HUDEP-2 (cell line): ENCODE measurements at regions not wholly inside any gene's neighbourhood (a gene's known extent, or its start where the extent isn't known, plus 50 kb on each side); places are given as distances from the start of the nearest gene placed in this dataset.

Source experiments
- DNase-seq, 76 experiments: peaks; one replicate each; lab custom pipeline; 2025; ENCODE audit not compliant: unreplicated experiment in 76 of 76; lab: John Stamatoyannopoulos, UW

DNA sequence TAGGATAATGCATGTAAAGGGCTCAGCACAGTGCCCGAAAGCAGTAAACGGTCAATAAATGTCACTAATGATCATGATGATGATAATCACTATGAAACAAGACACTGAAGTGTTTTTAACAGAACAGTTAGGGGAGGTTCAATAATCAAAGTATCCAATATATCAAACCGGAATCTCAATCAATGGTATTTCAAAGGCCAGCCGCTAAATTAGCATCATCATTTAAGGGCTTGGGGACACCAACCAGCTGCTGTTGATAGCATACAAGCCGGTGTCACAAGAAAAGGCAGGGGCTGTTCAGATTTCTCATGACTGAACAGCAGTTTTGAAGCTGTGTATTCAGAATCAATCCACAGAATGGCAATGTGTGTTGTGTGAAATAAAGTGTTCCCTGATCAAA, 316.0 kb upstream of the NPVF start:
- DNase-seq, result no peak

DNA sequence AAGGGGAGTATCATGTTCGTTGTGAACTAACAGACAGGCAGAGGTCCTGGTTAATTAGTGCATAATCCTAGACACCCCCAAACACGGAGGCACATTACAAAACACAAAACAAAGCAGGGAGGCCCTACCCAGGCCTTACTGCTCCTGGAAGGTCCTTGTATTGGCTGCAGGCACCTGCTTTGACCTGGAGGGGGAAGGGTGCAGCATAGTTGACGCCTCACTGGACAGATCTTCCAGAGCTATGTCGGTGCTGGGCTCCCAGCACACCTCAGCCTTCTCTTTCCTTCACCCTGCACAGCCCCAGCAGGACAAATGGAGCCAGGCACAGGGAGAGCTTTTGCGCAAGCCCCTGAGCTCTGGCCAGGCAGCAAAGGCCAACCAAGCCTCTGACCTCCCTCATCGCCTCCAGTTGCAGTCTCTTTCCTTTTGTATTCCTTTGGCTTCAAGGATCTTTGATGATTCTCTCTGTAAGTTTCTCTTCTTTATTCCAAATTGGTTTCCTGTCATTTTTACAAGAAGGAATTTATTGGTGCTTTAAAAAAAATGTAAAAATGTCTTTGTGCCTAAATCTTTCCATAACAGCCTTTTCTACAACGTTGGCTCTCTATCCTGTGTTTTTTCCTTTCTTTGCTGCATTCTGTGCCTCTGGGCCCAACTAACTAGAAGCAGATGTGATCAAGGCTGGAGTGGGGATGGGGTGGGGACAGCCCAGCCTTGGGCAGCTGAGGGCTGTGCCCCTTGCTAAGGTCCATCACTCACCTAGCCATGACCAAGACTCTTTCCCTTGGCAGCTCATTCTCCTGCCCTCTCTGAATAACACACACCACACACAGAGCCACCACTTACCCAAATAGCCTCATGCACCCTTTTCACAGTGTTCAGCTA, 317.1 kb upstream of the NPVF start:
- DNase-seq, result no peak

DNA sequence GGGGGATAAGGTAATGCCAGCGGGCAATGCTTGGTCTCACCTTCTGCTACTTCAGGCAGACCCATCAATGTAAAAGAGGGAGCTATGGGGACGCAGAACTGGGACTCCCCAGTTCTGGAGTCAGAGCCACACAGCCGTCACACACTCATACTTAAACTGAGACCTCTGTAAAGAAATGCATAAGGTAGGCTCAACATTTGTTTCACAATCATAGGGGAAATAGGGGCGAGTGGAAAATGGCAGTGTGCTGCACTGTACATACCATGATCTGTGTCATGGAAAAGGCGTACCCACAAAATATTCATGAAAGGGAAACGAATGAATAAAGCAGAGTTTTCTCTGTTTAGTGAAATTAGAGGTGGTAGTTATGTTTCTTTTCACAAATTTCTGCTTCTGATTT, 318.0 kb upstream of the NPVF start:
- DNase-seq, result no peak

DNA sequence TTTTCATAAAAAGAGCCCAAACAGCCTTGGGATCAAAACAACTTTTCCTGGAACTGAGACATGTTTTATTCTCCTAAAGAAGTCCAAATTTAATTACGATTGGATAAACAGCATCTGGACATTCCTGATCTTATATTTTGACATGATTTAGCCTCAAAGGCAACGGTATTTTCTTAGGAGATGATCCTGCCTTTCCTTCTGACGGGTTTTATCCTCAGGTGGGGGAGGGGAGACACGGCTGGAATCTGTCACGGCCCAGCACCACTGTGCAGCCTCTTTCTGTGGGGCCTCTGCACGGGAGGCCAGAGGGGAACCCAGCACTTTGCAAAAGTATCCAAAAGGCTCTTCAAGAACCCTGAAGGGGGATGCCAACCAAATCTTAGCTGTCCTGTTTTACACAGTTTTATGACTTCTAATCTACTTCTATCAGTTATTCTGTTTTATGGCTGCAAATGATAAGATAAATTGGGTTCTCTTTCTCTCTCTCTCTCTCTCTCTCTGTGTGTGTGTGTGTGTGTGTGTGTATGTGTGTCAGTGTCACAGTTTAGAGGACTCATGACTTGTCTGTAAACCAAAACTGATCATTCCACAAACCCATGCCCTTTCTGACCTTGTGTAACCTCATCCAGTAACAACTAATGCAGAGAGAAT, 321.1 kb upstream of the NPVF start:
- no peak for DNase-seq

DNA sequence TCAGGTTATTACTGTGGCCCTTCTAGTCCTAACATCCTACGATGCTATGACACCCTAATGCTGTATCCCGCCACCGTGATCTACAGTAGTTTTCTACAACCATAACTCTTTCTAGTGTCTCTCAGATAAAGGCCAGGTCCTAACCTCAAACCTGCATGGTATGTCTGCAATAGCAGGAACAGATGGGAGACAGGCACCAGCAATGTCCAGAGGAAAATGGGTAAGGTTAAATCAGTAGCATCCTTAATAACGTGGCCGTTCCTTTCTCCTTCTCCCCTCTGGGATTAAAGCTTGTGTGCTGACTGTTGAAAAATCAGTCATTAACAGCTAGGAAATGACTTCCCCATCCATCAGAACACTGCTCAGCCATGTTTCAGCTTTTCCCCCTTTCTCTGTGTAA, 321.9 kb upstream of the NPVF start:
- no peak for DNase-seq

DNA sequence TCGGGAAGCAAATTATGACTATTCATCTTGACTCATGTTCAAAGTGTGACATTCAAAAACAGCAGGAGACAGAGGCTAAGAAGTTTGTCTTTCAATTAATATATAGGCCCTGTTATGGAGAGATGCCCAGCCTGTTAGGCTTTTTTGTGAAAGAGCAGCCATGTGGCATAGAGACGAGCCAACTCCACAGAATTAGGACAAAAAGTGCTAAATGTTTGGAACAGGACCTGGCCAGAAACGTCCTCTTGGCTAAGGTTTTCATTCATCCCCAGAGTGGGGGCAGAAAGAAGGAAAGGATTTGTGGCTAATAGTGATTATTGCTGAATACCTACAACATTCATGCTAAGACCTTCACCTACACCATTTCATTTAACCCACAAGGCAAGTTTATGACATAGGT, 324.7 kb upstream of the NPVF start:
- no peak for DNase-seq

DNA sequence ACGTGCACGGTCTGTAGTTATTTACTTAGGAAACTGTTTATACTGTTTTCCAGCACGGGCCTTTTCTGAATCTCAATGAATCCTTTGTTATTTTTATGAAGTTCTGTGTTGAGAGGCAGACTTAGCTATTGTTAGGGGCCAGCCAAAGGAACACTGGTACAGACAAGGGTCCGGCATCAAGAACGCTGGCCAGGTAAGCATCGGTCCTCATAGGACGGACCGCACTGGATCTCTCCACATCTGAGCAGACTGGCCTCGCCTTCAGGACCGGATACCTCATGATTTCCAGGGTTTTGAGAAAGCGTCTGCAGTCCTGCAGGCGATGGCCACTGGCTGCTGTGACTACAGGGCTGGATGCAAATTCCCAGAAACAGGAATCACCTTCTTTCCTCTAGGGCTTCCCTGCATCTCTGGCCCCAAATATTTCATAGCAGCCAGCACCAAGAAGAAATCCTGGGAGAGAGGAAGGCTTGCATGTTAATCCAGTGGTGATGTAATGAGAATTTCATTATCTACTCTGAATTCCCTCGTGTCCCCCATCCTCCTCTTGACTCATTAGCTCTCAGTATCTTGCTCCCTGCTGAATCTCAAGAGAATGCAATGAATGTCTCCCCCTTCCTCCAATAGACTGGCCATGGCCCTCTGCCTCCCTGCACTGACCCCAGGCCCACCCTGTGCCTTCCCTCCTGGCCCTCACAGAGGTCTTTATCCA, 325.4 kb upstream of the NPVF start:
- no peak for DNase-seq

DNA sequence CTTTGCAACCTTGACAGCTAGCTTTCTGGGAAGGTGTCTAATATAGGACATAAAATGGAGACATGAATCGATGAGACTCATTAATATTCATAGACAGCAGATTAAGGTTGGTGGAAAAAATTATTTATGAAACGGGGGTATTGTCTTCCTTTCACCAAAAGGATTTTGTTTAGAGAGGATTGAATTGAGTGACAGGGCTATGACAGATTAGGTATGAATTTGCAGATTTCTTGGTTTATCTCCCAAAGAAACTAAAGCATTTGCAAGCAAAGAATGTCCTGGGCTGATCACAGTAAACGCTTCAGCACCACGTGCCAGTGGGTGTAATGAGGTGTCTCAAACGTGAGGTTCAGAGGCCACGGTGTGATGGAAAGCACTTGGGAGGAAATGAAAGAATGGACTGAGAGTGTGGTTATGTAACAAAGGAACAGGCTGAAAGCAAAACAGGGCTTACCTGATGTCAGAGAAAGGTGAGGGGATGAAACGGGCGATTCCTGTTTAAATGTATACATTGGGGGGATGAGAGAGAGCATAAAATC, 329.2 kb upstream of the NPVF start:
- no peak for DNase-seq

DNA sequence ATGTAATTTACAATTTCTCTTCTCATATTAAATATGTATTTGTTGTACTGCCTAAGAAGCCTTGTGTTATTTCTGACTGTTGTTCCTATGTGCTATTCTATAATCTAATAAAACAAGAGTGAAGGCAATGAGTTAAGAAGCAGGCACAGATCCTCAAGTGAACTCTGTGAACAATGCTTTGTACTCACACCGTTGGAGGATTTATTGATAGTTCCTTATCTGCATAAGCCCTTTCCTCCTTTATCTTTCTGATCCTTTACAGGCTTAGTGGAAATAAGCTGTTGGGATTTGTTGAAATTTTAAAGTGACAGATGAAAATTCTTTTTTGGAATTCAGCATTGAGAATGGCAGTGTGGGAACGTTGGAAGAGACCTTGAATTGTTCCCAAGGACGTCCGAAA, 329.6 kb upstream of the NPVF start:
- DNase-seq, result no peak

DNA sequence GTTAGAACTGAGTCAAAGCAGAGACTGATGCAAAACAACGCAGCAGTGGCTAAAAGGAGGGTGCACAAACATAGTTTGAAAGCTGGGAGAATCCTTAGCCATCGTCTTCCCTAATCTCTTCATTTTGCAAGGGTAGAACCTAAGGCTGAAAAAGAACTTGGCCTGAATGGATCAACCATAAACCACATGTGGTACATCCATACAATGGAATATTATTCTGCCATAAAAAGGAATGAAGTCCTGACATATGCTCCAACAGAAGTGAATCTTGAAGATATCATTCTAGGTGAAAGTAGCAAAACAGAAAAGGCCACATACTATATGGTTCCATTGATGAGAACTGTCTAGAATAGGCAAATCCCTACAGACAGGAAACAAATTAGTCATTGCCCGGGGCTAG, 330.3 kb upstream of the NPVF start:
- DNase-seq, result no peak

DNA sequence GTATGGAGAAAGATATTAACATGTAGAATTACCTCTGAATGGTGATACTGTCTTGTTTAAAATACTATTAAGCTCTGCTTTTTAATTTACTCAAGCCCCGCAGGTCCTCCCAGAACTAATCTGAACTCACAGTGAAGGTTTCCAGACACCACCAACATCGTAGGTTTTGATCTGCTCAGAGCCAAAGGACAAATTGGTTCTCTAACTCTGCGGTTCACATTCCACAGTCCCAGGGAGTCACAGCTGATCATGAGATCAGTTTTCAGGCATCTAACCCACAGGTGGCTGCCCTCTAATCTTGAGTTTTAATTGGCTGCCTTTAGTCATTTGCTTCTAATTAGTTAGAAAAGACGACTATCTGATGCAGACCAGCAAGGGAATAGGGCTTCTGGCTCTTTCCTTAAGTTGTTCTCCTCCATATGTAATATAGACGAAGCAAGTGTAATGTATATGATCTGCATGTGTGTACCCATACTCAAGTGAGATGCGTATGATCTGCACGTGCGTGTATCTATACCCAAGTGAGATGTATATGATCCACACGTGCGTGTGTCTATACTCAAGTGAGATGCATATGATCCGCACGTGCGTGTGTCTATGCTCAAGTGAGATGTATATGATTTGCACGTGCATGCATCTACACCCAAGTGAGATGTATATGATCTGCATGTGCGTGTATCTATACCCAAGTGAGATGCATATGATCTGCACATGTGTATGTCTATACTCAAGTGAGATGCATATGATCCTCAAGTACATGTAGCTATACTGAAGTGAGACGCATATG, 331.5 kb upstream of the NPVF start:
- no peak for DNase-seq

DNA sequence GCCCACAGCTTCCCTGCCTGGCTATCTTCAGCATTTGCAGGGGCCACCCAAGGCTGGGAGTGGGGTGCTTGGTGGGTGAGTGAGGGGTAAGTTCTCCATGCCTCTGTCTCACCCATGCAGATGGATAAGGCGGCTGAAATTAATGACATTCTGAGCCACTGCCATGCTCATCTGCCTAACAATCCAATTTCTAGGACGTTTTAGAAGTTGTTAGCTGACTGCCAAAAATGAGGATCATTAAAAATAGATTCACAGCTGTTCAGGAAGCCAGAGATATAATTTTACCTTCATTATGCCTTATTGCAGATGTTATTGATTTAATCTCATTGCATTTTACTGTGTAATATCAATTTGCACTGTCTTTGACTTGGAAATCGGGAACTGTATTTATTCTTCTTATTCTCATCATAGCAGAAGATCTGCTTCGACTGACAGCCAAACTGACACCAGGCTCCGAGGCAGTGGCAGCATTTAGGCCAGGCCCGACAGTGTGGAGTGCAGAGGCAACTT, 334.4 kb upstream of the NPVF start:
- no peak for DNase-seq

DNA sequence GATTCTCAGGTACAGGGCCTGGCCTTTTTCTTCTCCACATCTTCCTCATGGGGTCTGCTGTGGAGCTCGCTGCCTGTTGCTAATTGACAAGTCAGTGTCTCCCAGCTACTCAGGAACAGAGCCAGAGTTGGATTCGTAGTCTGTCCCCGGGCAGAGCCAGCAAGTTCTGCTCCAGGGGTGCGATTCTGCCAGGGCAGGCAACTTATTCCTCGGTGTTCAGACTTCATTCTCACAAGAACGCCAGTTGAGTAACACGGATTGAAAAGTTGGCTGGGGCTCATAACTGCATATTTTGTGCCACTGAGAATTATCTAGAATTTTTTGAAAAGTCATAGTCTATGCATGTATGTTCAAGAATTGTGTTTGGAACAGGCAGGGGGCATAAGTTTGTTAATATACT, 336.7 kb upstream of the NPVF start:
- DNase-seq, result no peak

DNA sequence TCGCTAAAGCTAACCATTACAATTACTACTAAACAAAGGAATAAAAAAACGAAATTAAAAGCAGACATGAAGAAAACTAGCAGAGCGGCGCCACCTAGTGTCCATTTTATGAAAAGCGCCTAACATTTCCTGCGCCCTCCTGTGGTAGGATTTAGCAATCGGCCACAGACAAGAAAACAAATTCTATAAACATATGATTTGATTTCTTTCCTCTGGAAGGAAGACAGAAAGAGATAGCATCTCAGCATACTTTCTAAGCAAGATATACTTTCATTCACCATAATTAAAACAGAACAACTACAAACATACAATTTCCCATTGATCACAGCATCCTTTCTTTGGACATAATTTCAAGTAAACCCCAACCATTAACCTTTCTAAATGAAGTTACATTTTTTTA, 337.7 kb upstream of the NPVF start:
- DNase-seq, result peak in 53 of 76 experiments; percentile 1 to 59 (median 31)

DNA sequence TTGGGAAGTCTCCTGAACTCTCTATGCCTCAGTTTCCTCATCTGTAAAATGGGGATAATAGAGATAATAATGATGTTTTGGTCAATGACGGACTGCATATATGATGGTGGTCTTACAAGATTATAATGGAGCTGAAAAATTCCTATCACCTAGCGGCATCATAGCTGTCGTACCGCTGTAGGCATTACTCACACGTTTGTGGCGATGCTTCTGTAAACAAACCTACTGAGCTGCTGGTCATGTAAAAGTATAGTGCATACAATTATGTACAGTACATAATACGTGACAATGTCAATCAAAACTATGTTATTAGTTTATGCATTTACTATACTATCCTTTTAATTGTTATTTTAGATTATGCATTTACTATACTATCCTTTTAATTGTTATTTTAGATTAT, 339.1 kb upstream of the NPVF start:
- DNase-seq, result no peak

DNA sequence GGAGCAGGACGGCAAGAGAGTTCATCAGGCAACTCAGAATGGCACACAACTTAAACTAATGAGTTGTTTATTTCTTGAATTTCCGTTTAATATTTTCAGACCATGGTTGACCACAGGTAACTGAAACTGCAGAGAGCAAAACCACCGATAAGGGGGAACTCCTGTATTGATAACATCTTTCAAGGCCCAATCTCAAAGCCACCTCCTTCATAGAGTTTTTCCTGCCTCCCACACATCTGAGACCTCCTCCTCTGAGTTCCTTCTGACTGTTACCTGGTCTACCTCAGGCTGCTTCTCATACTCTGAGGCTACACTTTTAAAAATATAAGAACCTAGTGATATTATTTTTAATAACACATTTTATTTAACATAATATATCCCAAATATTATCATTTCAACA, 341.5 kb upstream of the NPVF start:
- DNase-seq, result no peak

DNA sequence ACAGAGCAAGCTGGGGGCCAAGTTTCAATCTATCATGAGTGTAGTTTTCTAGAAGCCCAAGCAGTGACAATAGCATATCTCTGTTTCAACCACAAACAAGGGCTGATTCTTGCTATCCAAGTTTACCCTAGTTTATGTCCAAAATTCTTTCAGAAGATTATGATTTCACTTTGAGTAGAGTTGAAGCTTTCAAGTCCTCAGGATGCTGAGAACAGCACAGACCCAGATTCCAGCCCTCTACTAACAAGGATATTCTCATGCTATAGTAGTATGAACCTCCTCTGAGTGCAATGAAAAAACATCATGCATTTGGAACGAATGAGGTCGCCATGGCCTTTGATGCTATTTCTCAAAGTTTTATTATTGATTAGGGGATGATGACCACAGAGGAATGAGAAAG, 344.1 kb upstream of the NPVF start:
- no peak for DNase-seq

DNA sequence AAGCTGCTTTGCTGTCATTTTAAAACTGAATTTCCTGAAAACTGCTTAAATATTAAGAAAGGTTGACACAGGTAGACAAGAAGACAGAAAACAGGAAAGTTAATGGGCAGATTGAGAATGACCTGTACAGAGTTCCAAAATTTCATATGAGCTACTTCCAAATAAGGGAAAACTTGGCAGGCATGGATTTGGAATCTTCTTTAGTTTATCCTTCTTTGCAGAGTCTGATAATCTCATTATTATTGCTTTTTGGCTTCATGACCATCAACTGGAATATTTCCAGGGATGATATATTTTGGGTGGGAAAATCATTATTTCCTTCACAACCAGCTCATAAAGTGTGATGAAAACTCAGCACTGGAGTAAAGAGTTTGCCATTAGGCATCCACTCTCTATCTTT, 346.5 kb upstream of the NPVF start:
- DNase-seq, result no peak

DNA sequence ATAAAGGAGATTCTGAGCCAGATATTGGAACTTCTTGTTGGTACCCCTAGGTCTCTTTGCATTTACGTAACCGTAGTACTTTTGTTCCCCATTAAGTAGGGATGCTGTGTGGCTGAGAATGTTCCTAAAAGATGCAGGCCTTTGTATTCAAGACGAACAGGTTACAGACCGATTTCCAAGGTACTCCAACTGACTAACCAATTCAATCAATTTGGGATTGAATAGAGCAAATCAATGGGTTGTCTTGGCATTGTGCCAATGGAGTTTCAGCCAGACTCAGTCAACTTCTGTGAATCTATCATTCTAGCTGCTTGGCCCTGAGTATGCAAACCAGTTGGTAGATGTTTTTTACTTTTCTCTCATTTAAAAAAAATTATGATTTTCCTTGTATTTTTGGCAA, 347.3 kb upstream of the NPVF start:
- no peak for DNase-seq

DNA sequence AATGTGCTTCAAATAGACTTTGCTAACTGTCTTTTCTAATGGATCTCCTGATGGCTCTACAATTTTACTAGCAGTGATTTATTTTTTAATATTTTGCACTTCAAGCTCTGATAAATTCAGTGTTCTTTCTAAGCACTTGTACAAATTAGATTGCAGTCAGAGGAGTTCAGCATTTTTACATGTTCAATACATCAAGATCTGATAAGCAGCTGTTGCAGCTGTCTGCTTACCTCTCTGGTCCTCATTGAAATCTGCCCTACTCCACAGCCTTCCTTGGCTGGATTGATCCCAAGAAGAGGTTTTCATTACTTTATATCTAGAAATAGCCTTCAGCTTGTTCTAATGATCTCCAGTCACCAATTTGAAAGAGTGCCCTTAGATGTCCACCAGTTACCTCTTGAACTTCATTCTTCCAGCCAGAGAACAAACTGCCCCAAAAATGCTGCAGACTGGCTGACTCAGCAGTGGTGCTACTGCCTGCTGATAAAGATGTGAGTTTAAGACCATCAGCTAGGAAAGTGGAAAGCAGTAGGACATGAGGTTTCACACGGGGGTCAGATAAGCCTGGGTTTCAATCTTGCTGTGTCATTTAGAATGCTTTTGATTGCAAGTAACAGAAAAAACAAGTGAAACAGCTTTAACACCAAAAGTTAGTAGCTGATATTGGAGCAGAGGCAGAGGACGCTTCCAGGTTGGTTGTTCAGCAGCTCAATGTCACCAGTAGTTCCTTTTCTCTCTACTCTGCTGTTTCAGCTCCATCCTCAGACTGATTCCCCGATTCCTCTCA, 350.9 kb upstream of the NPVF start:
- DNase-seq, result peak in 2 of 76 experiments; percentile 3
